GM23248 (cell line): ENCODE measurements at regions not wholly inside any gene's neighbourhood (a gene's known extent, or its start where the extent isn't known, plus 50 kb on each side); places are given as distances from the start of the nearest gene placed in this dataset.

Experiments used
- EZH2 ChIP-seq: fragments of 200-600 bp; sonication (generic); IDR thresholded peaks from 2 replicates; pipeline ENCODE4 v1.6.1; 2018; ENCODE audit warnings: antibody characterized with exemption, mild to moderate bottlenecking; ENCODE audit not compliant: insufficient read depth, poor library complexity, severe bottlenecking
- EZH2phosphoT487 ChIP-seq: fragments of 200-600 bp; sonication (generic); IDR thresholded peaks from 2 replicates; pipeline ENCODE4 v1.6.1; 2018; ENCODE audit warnings: antibody characterized with exemption, moderate library complexity, mild to moderate bottlenecking, low read depth; ENCODE audit not compliant: insufficient read depth

DNA sequence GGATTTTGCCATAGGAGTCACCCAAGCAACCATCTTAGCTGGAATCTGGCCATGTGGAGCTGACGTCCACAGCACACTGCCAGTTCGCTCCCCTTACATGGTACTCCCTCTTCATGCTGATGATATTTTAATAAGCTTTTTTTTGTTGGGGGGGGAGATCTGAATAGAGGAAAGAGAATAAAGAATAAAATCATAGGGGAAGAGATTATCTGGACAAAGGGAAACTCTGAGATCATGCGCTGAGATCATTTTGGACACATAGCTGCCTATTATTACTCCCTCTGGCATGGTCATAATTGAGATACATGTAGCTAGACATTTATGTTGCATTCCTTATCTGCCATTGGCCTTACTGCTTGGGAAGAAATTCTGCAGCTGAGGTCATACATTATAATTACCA lies 282.7 kb downstream of the HTR7 start:
- TF ChIP-seq EZH2 (no peak), EZH2phosphoT487 (no peak)
